Neuron (in vitro differentiated cells): ENCODE measurements at regions not wholly inside any gene's neighbourhood (a gene's known extent, or its start where the extent isn't known, plus 50 kb on each side); places are given as distances from the start of the nearest gene placed in this dataset.

Experiments
- H2AFZ ChIP-seq: one replicate; pipeline ENCODE4 v1.6.1; 2013; ENCODE audit warnings: low read depth, mild to moderate bottlenecking, inconsistent platforms, low read length, moderate library complexity
- H3K27me3 ChIP-seq: one replicate; pipeline ENCODE4 v1.6.1; 2013; ENCODE audit warnings: low read length; ENCODE audit not compliant: insufficient read depth
- H3K36me3 ChIP-seq: one replicate; pipeline ENCODE4 v1.6.1; 2013; ENCODE audit warnings: low read length; ENCODE audit not compliant: insufficient read depth
- H3K4me1 ChIP-seq: one replicate; pipeline ENCODE4 v1.6.1; 2013; ENCODE audit warnings: low read length; ENCODE audit not compliant: insufficient read depth
- H3K4me3 ChIP-seq: 2 replicates; pipeline ENCODE4 v1.5.1; 2013; ENCODE audit warnings: mild to moderate bottlenecking, low read length, moderate library complexity
- H3K9me3 ChIP-seq: one replicate; pipeline ENCODE4 v1.6.1; 2013; ENCODE audit warnings: low read length

DNA sequence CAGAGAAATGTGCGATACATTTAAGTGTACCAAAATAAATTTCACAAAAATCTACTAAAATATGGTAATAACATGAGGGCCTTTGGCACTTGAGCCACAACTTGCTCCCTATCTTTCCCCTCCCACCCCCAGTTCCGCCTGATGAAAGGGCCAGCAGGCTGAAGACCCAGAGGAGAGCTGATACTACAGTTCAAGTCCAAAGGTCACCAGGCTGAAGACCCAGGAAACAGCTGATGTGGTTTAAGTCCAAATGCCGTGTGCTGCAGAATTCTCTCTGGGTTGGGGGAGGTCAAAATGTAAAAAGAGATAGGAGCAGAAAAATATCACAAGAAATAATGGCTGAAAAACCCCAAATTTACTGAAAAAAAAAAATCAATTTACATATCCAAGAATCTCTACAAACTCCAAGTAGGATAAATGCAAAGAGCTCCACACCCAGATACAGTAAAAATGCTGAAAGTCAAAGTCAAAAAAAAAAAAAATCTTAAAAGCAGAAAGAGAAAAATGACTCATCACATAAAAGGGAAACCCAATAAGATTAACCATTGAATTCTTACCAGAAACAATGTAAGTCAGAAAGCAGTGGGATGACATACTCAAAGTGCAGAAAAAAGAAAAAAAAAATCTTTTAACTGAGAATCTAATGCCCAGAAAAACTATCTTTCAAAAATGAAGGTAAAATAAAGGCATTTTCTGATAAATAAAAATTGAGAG lies 452.1 kb upstream of the ASIC2 start:
- H3K36me3 ChIP-seq, result no peaks in the 10 kb centered on the region
- H3K4me3 ChIP-seq, result no peak overlapping the region

DNA sequence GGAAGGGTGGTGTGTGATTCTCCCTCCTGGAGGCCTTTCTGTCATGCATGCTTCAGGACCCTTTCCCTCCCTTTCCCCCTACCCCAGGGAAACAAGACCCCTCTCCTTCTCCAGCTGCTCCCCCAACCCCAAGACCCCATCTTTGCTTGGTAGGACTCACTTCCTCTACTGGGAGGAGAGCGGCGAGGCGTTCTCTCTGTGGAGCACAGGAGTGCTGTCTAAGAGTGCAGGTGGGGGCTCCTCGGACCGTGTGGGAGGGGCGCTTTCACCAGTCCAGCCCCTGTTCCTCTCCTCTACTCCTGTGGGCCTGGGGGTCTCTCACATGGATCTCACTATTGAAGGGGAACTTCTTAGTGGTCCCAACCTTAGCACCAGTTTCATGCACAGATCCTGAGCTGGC lies 456.1 kb upstream of the ASIC2 start:
- Histone ChIP-seq H3K27me3 (peaks cover 2% of the 10 kb centered on the region), H3K36me3 (no peaks in the 10 kb centered on the region), H3K4me3 (no peak overlapping the region), H3K9me3 (no peaks in the 10 kb centered on the region), H2AFZ (no peak overlapping the region), H3K4me1 (peaks cover 14% of the 10 kb centered on the region)

More for the DNA sequence above, 452.1 kb upstream of the ASIC2 start:
- H2AFZ ChIP-seq, result no peak overlapping the region
- H3K4me1 ChIP-seq, result peaks cover 2% of the 10 kb centered on the region
- no peaks in the 10 kb centered on the region for H3K9me3 ChIP-seq
- H3K27me3 ChIP-seq, result peaks cover 2% of the 10 kb centered on the region

DNA sequence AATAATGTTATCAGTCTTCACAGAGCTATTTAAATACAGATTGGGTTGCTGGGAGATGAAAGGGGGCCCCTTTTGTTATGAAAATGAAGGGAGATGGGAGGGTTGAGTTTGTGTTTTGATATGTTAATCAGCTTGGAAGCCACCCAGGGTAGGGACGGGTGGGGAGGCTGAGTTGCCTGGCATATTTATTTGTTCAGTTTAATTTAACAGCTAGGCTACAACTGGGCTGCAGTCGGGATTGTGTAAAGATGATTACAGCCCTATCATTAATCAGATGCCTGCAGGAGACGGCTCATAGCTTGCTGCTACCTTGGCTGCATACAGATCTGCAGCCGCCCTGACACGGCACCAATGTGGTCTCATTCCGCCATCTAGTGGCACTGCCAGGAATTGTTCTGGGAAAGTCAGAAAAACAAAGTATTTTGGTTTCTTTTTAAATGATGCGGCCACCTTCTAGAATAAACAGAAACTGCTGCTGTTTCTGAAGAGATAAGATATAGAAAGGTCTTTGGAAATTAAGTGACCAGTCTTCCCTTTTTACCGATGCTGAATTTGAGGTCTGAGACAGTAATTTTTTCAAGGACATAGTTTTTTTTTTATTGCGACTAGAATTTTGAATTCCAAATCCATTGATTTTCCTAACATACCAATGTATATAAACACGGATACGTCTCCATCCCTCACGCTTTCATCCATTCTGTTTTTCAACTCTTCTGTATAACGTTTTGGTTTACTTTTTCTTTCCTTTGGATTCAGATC lies 458.0 kb upstream of the ASIC2 start:
- no peaks in the 10 kb centered on the region for H3K9me3 ChIP-seq
- H3K36me3 ChIP-seq, result no peaks in the 10 kb centered on the region
- H3K4me3 ChIP-seq, result no peak overlapping the region
- H3K4me1 ChIP-seq, result peaks cover 12% of the 10 kb centered on the region
- H3K27me3 ChIP-seq, result no peaks in the 10 kb centered on the region
- H2AFZ ChIP-seq, result peak overlapping the region; percentile 51

DNA sequence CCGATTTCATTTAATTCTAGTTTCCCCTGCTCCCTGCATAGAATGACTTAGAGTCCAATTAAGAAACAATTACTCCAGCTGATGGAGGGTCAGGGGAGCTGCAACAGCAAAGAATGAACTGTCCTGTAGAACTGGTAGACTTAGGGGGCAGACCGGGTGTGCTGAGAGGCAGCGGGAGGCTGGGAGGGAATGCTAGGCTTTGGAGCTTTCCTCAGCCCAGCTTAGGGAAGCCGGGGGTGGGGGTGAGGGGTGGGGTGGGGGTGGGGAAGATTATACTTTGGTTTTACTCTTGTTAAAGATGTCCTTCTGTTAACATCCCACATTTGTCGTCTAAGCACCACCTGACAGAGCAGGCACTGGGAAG lies 458.6 kb upstream of the ASIC2 start:
- Histone ChIP-seq H3K9me3 (no peaks in the 10 kb centered on the region), H3K36me3 (no peaks in the 10 kb centered on the region), H3K4me3 (no peak overlapping the region), H3K4me1 (peaks cover 12% of the 10 kb centered on the region), H2AFZ (peak overlapping the region; percentile 51), H3K27me3 (no peaks in the 10 kb centered on the region)

DNA sequence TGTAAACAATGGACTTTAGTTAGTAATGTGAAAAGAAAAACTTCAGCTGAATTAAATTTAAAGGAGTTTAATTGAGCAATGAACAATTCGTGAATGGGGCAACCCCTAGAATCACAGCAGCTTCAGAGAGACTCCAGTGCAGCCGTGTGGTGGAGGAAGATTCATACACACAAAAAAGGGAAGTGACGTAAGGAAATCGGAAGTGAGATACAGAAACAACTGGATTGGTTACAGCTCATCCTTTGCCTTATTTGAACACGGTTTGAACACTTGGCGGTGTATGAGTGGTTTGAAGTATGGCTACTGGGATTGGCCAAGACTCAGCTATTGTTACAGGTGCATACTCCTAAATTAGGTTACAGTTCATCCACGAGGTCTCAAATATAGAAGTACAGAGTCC lies 460.4 kb upstream of the ASIC2 start:
- Histone ChIP-seq H3K36me3 (no peaks in the 10 kb centered on the region), H3K4me1 (peaks cover 12% of the 10 kb centered on the region), H2AFZ (no peak overlapping the region)

DNA sequence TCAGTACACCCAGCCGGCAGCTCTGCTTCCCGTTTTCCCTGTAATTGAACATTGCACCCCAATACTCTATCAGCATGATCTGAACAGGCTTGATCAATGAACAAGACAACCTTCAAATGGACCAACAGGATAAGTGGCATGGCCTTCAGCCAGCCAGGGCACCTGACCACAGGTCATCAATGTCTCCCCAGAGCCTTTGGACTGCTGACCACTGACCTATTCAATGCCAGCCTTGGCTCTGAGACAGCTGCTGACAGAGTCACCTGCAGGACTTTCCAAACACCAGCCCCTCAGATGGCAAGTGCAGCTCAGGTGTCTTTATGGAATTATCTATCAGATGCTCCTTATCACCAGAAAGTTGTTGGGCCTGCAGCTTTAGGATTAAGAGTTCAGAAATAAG lies 462.9 kb upstream of the ASIC2 start:
- H3K36me3 ChIP-seq, result no peaks in the 10 kb centered on the region
- no peak overlapping the region for H3K4me3 ChIP-seq
- H3K9me3 ChIP-seq, result no peaks in the 10 kb centered on the region
- peaks cover 6% of the 10 kb centered on the region for H3K4me1 ChIP-seq
- H3K27me3 ChIP-seq, result no peaks in the 10 kb centered on the region
- no peak overlapping the region for H2AFZ ChIP-seq

More for the DNA sequence above, 460.4 kb upstream of the ASIC2 start:
- no peak overlapping the region for H3K4me3 ChIP-seq
- H3K9me3 ChIP-seq, result no peaks in the 10 kb centered on the region
- no peaks in the 10 kb centered on the region for H3K27me3 ChIP-seq

DNA sequence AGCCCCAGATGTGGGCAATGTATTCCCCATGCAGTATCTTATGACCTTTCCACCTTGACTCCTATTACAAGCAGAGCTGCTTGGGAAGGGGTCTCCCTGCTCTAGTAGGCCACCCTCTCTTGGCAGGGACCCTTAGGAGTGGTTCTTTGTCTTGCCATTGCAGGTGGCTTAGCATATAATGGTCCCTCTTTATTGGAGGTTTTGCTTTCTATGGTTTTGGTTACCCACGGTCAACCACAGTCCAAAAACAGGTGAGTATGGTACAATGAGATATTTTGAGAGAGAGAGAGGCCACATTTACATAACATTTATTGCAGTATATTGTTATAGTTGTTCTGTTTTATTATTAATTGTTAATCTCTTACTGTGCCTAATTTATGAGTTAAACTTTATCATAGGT lies 472.8 kb upstream of the ASIC2 start:
- H3K36me3 ChIP-seq, result no peaks in the 10 kb centered on the region
- H2AFZ ChIP-seq, result no peak overlapping the region

DNA sequence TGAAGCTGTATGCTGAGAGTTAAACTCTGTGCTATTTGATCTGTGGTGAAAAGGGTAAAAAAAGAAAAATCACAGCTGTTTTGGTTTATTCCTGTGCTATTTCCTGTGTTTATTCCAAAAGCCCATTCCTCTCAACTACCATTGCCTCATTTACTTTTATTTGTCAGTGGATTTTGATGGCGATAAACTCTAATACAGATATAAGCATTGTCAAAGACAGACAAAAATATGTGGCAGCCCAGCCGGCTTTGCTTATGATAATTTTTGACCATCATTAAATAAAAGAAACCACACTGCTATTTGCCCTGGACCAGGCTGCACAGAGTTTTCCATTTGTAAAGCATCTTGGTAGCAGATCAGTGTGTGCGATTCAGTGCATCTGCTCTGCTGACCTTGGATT lies 473.6 kb upstream of the ASIC2 start:
- Histone ChIP-seq H3K4me3 (no peak overlapping the region), H3K4me1 (no peaks in the 10 kb centered on the region), H3K9me3 (no peaks in the 10 kb centered on the region), H2AFZ (no peak overlapping the region), H3K36me3 (no peaks in the 10 kb centered on the region), H3K27me3 (no peaks in the 10 kb centered on the region)

More for the DNA sequence above, 472.8 kb upstream of the ASIC2 start:
- Histone ChIP-seq H3K4me1 (no peaks in the 10 kb centered on the region), H3K4me3 (no peak overlapping the region), H3K27me3 (no peaks in the 10 kb centered on the region), H3K9me3 (no peaks in the 10 kb centered on the region)

DNA sequence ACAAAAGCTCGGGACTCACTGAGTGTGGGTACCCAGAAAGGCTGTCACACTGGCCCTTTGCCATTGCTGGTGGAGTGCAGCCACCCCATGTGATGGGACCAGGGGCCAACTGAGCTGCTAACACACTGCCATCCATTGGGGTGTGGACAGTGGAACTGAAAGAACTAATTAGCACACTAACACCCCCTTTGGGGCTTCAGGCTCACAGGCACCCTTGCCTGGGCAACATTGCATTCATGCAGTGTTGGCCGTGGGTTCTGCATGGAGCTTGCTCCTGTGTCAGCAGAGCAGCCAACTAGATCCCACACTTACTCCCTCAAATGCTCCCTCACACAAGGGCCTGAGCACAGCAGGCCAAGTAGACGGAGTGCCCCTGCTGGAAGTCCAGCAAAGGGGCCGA lies 476.0 kb upstream of the ASIC2 start:
- Histone ChIP-seq H3K4me1 (no peaks in the 10 kb centered on the region), H3K27me3 (no peaks in the 10 kb centered on the region), H3K36me3 (no peaks in the 10 kb centered on the region), H3K9me3 (no peaks in the 10 kb centered on the region), H2AFZ (no peak overlapping the region), H3K4me3 (no peak overlapping the region)

DNA sequence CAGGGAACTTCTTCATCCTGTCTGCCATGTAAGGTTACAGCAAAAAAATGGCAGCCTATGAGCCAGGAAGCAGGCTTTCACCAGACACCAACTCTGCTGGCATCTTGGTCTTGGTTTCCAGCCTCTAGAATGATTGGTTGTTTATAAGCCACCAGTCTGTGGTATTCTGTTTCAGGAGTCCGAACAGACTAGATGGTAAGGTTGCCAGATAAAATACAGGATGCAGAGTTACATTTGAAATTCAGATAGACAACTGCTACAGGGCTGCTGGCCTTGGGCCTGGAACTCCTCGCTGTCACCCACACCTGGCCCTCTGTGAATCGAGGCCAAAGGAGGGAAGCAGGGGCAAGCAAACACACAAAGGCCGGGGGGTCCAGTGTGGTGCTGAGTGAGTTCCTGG lies 478.8 kb upstream of the CCL2 start:
- no peaks in the 10 kb centered on the region for H3K4me1 ChIP-seq
- H2AFZ ChIP-seq, result no peak overlapping the region
- no peaks in the 10 kb centered on the region for H3K36me3 ChIP-seq
- no peaks in the 10 kb centered on the region for H3K9me3 ChIP-seq
- H3K4me3 ChIP-seq, result no peak overlapping the region
- H3K27me3 ChIP-seq, result no peaks in the 10 kb centered on the region

DNA sequence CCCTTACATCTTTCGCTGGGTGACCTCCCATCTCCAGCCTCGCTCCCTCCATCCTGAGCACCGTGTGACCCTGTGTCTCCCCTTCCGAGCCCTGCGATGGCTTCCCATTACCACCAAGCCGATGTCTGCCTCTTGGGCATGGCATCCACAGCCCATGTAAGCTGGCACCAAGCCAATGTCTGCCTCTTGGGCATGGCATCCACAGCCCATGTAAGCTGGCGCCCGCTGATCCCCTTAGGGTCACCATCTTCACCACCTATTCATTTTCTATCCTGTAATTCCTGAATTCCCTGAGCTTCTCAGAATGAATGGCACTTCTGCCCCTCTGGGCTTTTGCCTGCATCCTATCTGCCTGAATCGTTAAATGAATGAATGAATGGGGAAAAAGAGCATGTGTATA lies 478.2 kb upstream of the CCL2 start:
- H3K9me3 ChIP-seq, result no peaks in the 10 kb centered on the region
- no peaks in the 10 kb centered on the region for H3K4me1 ChIP-seq
- H3K36me3 ChIP-seq, result no peaks in the 10 kb centered on the region
- H3K4me3 ChIP-seq, result no peak overlapping the region
- no peak overlapping the region for H2AFZ ChIP-seq
- H3K27me3 ChIP-seq, result no peaks in the 10 kb centered on the region

DNA sequence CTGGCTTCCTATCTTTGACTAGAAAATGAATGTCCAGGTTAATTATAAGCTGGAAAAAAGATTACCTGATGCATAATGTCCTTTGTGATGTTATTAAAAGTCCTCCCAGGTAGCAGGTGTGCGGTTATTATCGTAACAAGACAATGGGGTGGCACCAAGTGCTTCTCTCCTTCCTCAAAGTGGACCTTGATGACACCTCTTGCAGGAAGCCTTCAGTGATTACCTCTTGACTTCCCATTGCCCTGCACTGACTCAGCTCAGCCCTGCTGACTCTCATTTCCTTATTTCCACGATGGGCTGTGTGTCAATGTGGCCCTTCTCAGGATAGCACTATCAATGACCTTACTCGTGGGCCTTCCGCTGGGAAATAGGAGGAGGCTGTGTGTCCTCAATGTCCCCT lies 477.4 kb upstream of the CCL2 start:
- Histone ChIP-seq H3K9me3 (no peaks in the 10 kb centered on the region), H3K4me3 (no peak overlapping the region), H3K27me3 (no peaks in the 10 kb centered on the region), H3K4me1 (no peaks in the 10 kb centered on the region), H3K36me3 (no peaks in the 10 kb centered on the region), H2AFZ (no peak overlapping the region)

DNA sequence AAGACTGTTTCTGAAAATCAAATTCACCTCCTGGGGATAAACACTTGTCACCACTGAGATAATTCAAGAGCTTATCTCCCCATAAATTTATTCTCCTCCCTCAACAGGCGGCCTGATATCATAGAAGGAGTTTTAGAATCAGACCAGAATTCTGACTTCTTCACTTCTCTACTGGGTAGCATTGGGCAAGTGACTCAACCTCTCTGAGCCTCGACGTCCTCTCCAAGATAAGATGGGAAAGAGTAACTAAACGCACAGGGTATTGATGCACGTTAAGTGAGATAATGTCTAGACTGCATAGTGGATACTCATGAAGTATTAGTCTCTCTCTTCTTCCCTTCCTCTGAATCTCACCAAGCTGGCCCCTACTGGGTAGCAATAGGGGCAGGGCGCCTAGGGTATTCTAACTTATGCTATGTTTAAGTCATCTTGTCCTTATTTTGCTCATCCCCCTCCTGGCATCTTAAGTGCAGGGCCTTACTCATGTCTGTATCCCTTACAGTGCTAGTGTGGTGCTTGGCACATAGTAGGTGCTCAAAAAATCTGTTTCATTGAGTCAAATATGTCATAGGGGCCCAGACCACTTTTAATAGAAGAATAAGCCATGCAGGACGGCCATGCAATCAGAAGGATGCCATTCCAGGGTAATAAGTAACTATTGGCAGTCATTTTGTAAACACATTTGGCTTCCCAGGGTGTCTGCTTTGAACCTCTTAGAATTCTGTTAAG lies 476.4 kb upstream of the CCL2 start:
- Histone ChIP-seq H2AFZ (no peak overlapping the region), H3K9me3 (no peaks in the 10 kb centered on the region), H3K4me1 (no peaks in the 10 kb centered on the region), H3K36me3 (no peaks in the 10 kb centered on the region), H3K27me3 (no peaks in the 10 kb centered on the region), H3K4me3 (no peak overlapping the region)
